NOMO-1 treated with dmso at 0.1 percent for 144 hours (cell line): ENCODE measurements at regions not wholly inside any gene's neighbourhood (a gene's known extent, or its start where the extent isn't known, plus 50 kb on each side); places are given as distances from the start of the nearest gene placed in this dataset.
"Not testable (repeated sequence)": the region's sequence is repeated elsewhere in the genome, so short reads cannot be mapped to it uniquely, and the experiment has no call there.

Experiments used
- DNase-seq: peaks from one replicate; lab custom pipeline; 2025; ENCODE audit not compliant: unreplicated experiment; lab: John Stamatoyannopoulos, UW

- DNase-seq: no peak
Observed at GRCh38 chr9:102405218-102405867, 589.8 kb upstream of the CYLC2 start.

GRCh38 chr9:102403514-102403913 lies 591.6 kb upstream of the CYLC2 start:
- no peak for DNase-seq

GRCh38 chr9:102398205-102398604 lies 596.9 kb upstream of the CYLC2 start:
- no peak for DNase-seq

GRCh38 chr9:102385620-102386019 lies 609.5 kb upstream of the CYLC2 start:
- not testable (repeated sequence) for DNase-seq

GRCh38 chr9:102362470-102363132 lies 624.2 kb upstream of the GRIN3A start:
- DNase-seq: no peak

- DNase-seq: no peak
Observed at GRCh38 chr9:102360846-102361245, 622.4 kb upstream of the GRIN3A start.

GRCh38 chr9:102355982-102356381 lies 617.5 kb upstream of the GRIN3A start:
- no peak for DNase-seq

- DNase-seq: no peak
Observed at GRCh38 chr9:102354041-102354440, 615.6 kb upstream of the GRIN3A start.

- DNase-seq: not testable (repeated sequence)
Observed at GRCh38 chr9:102337471-102337870, 599.0 kb upstream of the GRIN3A start.

- no peak for DNase-seq
Observed at GRCh38 chr9:102309379-102309778, 570.9 kb upstream of the GRIN3A start.

- DNase-seq: no peak
Observed at GRCh38 chr9:102295188-102295587, 556.7 kb upstream of the GRIN3A start.

- no peak for DNase-seq
Observed at GRCh38 chr9:102273952-102274351, 535.5 kb upstream of the GRIN3A start.

- DNase-seq: no peak
Observed at GRCh38 chr9:102253099-102253498, 514.7 kb upstream of the GRIN3A start.

- DNase-seq: no peak
Observed at GRCh38 chr9:102244916-102245315, 506.5 kb upstream of the GRIN3A start.

GRCh38 chr9:102237520-102237919 lies 499.1 kb upstream of the GRIN3A start:
- no peak for DNase-seq

- DNase-seq: no peak
Observed at GRCh38 chr9:102237094-102237493, 498.6 kb upstream of the GRIN3A start.

GRCh38 chr9:102227416-102227815 lies 489.0 kb upstream of the GRIN3A start:
- not testable (repeated sequence) for DNase-seq

- no peak for DNase-seq
Observed at GRCh38 chr9:102225841-102226441, 487.5 kb upstream of the GRIN3A start.

- DNase-seq: not testable (repeated sequence)
Observed at GRCh38 chr9:102223320-102224136, 485.1 kb upstream of the GRIN3A start.

GRCh38 chr9:102209176-102209575 lies 470.7 kb upstream of the GRIN3A start:
- DNase-seq: no peak

- DNase-seq: no peak
Observed at GRCh38 chr9:102206432-102206831, 468.0 kb upstream of the GRIN3A start.

GRCh38 chr9:102205251-102205650 lies 466.8 kb upstream of the GRIN3A start:
- no peak for DNase-seq
